GM12878 (cell line): ENCODE measurements at regions not wholly inside any gene's neighbourhood (a gene's known extent, or its start where the extent isn't known, plus 50 kb on each side); places are given as distances from the start of the nearest gene placed in this dataset.

Source experiments
- CHD2 ChIP-seq: IDR thresholded peaks from 2 replicates; pipeline ENCODE4 v1.6.1; 2011; ENCODE audit warnings: low read depth, low read length, improper control_type of control experiment, borderline replicate concordance
- POLR2A ChIP-seq: IDR thresholded peaks from 2 replicates; pipeline ENCODE4 v1.6.1; 2011; ENCODE audit warnings: low read depth, mild to moderate bottlenecking, low read length
- RAD21 ChIP-seq: IDR thresholded peaks from 2 replicates; pipeline ENCODE4 v1.6.1; 2011; ENCODE audit warnings: mild to moderate bottlenecking, low read depth, low read length, moderate library complexity; ENCODE audit not compliant: insufficient read depth
- WRNIP1 ChIP-seq: IDR thresholded peaks from 2 replicates; pipeline ENCODE4 v1.6.1; 2011; ENCODE audit warnings: low read depth, low read length, improper control_type of control experiment, borderline replicate concordance
- ZBTB40 ChIP-seq: fragments of 450-650 bp; IDR thresholded peaks from 2 replicates; pipeline ENCODE4 v1.6.1; 2016; ENCODE audit warnings: mild to moderate bottlenecking, moderate library complexity, borderline replicate concordance

- TF ChIP-seq CHD2: no peak
- TF ChIP-seq WRNIP1: no peak
- TF ChIP-seq ZBTB40: no peak
- no peak for TF ChIP-seq RAD21
- no peak for TF ChIP-seq POLR2A
Measured at GRCh38 chr4:35252866-35253265, 991.4 kb downstream of the ARAP2 start.
